Neural progenitor cell (in vitro differentiated cells): ENCODE measurements at regions not wholly inside any gene's neighbourhood (a gene's known extent, or its start where the extent isn't known, plus 50 kb on each side); places are given as distances from the start of the nearest gene placed in this dataset.

Experiments
- DNase-seq: peaks from one replicate; pipeline ENCODE4 v3.0.0-alpha.2; 2016; ENCODE audit warnings: low spot score
- H2AFZ ChIP-seq: fragments of 200-600 bp; sonication (generic); replicated peaks from 2 replicates; pipeline ENCODE4 v1.6.1; 2016; ENCODE audit warnings: antibody characterized with exemption
- H3F3A ChIP-seq: fragments of 200-600 bp; sonication (generic); 2 replicates; pipeline ENCODE4 v1.6.1; 2016; ENCODE audit warnings: antibody characterized with exemption, low read depth
- H3K27ac ChIP-seq: fragments of 200-600 bp; sonication (generic); 2 replicates; pipeline ENCODE4 v1.5.1; 2016; ENCODE audit warnings: mild to moderate bottlenecking
- H3K27me3 ChIP-seq: fragments of 200-600 bp; sonication (generic); 2 replicates; pipeline ENCODE4 v1.6.1; 2016; ENCODE audit warnings: mild to moderate bottlenecking, moderate library complexity
- H3K36me3 ChIP-seq: fragments of 200-600 bp; sonication (generic); 2 replicates; pipeline ENCODE4 v1.5.1; 2016
- H3K4me1 ChIP-seq: fragments of 200-600 bp; sonication (generic); 2 replicates; pipeline ENCODE4 v1.6.1; 2016; ENCODE audit warnings: mixed run types
- H3K4me2 ChIP-seq: fragments of 200-600 bp; sonication (generic); 2 replicates; pipeline ENCODE4 v1.6.1; 2016
- H3K4me3 ChIP-seq: fragments of 200-600 bp; sonication (generic); 2 replicates; pipeline ENCODE4 v1.5.1; 2016
- H3K79me2 ChIP-seq: fragments of 200-600 bp; sonication (generic); 2 replicates; pipeline ENCODE4 v1.6.1; 2016; ENCODE audit warnings: low read depth
- H3K9ac ChIP-seq: fragments of 200-600 bp; sonication (generic); 2 replicates; pipeline ENCODE4 v1.6.1; 2016
- H3K9me3 ChIP-seq: fragments of 200-600 bp; sonication (generic); 2 replicates; pipeline ENCODE4 v1.5.1; 2016; ENCODE audit warnings: low read depth
- H4K20me1 ChIP-seq: fragments of 200-600 bp; sonication (generic); 2 replicates; pipeline ENCODE4 v1.6.1; 2016; ENCODE audit warnings: low read depth
- H3K27ac Mint-ChIP-seq: 3 replicates; pipeline ENCODE4 v1.8.0; 2021; ENCODE audit warnings: mixed read lengths
- H3K27me3 Mint-ChIP-seq: 2 replicates; pipeline ENCODE4 v1.8.0; 2022; ENCODE audit warnings: low read depth, mild to moderate bottlenecking, inconsistent platforms, moderate library complexity, mixed read lengths; ENCODE audit not compliant: insufficient read depth
- H3K36me3 Mint-ChIP-seq: 3 replicates; pipeline ENCODE4 v1.8.0; 2021; ENCODE audit warnings: mixed read lengths
- H3K4me1 Mint-ChIP-seq: 3 replicates; pipeline ENCODE4 v1.8.0; 2021; ENCODE audit warnings: mixed read lengths
- H3K4me3 Mint-ChIP-seq: 3 replicates; pipeline ENCODE4 v1.8.0; 2021; ENCODE audit warnings: mild to moderate bottlenecking, moderate library complexity, mixed read lengths
- H3K9me3 Mint-ChIP-seq: 3 replicates; pipeline ENCODE4 v1.8.0; 2020; ENCODE audit warnings: mixed read lengths
- EZH2 ChIP-seq: fragments of 200-600 bp; sonication (generic); IDR thresholded peaks from 2 replicates; pipeline ENCODE4 v1.6.1; 2017; ENCODE audit warnings: antibody characterized with exemption, mild to moderate bottlenecking, moderate library complexity
- EZH2phosphoT487 ChIP-seq: fragments of 200-600 bp; sonication (generic); IDR thresholded peaks from 2 replicates; pipeline ENCODE4 v1.6.1; 2017; ENCODE audit warnings: antibody characterized with exemption
- TF ChIP-seq, protein P1 (sequence below): fragments of 200-600 bp; sonication (generic); IDR thresholded peaks from 2 replicates; pipeline ENCODE4 v1.5.1; 2017; ENCODE audit warnings: antibody characterized with exemption, mild to moderate bottlenecking

- Mint-ChIP-seq H3K36me3 (no peaks in the 10 kb centered on the region), H3K9me3 (peaks cover 2% of the 10 kb centered on the region), H3K4me3 (no peak overlapping the region), H3K27ac (no peak overlapping the region), H3K27me3 (no peaks in the 10 kb centered on the region), H3K4me1 (peaks cover 7% of the 10 kb centered on the region)
- H2AFZ ChIP-seq = no peak overlapping the region
- no peaks in the 10 kb centered on the region for H3K36me3 ChIP-seq
- no peak overlapping the region for H3K4me3 ChIP-seq
- H3K9me3 ChIP-seq = no peaks in the 10 kb centered on the region
- no peak overlapping the region for H3K4me2 ChIP-seq
- DNase-seq = no peak
- no peaks in the 10 kb centered on the region for H4K20me1 ChIP-seq
- H3K4me1 ChIP-seq = no peaks in the 10 kb centered on the region
- no peaks in the 10 kb centered on the region for H3F3A ChIP-seq
- H3K79me2 ChIP-seq = no peaks in the 10 kb centered on the region
- no peak overlapping the region for H3K27ac ChIP-seq
- TF ChIP-seq EZH2phosphoT487 (no peak), EZH2 (no peak)
- TF ChIP-seq, protein P1, sequence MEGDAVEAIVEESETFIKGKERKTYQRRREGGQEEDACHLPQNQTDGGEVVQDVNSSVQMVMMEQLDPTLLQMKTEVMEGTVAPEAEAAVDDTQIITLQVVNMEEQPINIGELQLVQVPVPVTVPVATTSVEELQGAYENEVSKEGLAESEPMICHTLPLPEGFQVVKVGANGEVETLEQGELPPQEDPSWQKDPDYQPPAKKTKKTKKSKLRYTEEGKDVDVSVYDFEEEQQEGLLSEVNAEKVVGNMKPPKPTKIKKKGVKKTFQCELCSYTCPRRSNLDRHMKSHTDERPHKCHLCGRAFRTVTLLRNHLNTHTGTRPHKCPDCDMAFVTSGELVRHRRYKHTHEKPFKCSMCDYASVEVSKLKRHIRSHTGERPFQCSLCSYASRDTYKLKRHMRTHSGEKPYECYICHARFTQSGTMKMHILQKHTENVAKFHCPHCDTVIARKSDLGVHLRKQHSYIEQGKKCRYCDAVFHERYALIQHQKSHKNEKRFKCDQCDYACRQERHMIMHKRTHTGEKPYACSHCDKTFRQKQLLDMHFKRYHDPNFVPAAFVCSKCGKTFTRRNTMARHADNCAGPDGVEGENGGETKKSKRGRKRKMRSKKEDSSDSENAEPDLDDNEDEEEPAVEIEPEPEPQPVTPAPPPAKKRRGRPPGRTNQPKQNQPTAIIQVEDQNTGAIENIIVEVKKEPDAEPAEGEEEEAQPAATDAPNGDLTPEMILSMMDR = no peak
- no peaks in the 10 kb centered on the region for H3K27me3 ChIP-seq
- H3K9ac ChIP-seq = no peak overlapping the region
Observed at GRCh38 chr5:15354021-15354420, 146.0 kb upstream of the FBXL7 start.

GRCh38 chr5:15353086-15353645, 146.8 kb upstream of the FBXL7 start:
- DNase-seq = no peak
- Histone ChIP-seq H3K27me3 (no peaks in the 10 kb centered on the region), H3K27ac (no peak overlapping the region), H3K4me1 (no peaks in the 10 kb centered on the region), H3K4me3 (no peak overlapping the region), H3F3A (no peaks in the 10 kb centered on the region), H3K9ac (no peak overlapping the region), H3K79me2 (no peaks in the 10 kb centered on the region), H3K4me2 (no peak overlapping the region), H4K20me1 (no peaks in the 10 kb centered on the region), H2AFZ (no peak overlapping the region), H3K9me3 (no peaks in the 10 kb centered on the region), H3K36me3 (no peaks in the 10 kb centered on the region)
- Mint-ChIP-seq H3K9me3 (peaks cover 2% of the 10 kb centered on the region), H3K4me1 (peaks cover 7% of the 10 kb centered on the region), H3K4me3 (no peak overlapping the region), H3K27me3 (no peaks in the 10 kb centered on the region), H3K27ac (no peak overlapping the region), H3K36me3 (no peaks in the 10 kb centered on the region)
- TF ChIP-seq EZH2phosphoT487 = no peak
- TF ChIP-seq, protein P1 = no peak
- TF ChIP-seq EZH2 = no peak

GRCh38 chr5:15350614-15351013, 149.4 kb upstream of the FBXL7 start:
- Histone ChIP-seq H3K4me1 (no peaks in the 10 kb centered on the region), H3K36me3 (no peaks in the 10 kb centered on the region), H3K4me2 (no peak overlapping the region), H3K27ac (no peak overlapping the region), H3K9ac (no peak overlapping the region), H2AFZ (no peak overlapping the region), H4K20me1 (no peaks in the 10 kb centered on the region), H3K27me3 (no peaks in the 10 kb centered on the region), H3K79me2 (no peaks in the 10 kb centered on the region), H3K9me3 (no peaks in the 10 kb centered on the region), H3F3A (no peaks in the 10 kb centered on the region), H3K4me3 (no peak overlapping the region)
- Mint-ChIP-seq H3K36me3 (no peaks in the 10 kb centered on the region), H3K9me3 (no peaks in the 10 kb centered on the region), H3K4me3 (no peak overlapping the region), H3K27ac (no peak overlapping the region), H3K4me1 (peaks cover 7% of the 10 kb centered on the region), H3K27me3 (no peaks in the 10 kb centered on the region)
- TF ChIP-seq EZH2 (no peak), EZH2phosphoT487 (no peak)
- TF ChIP-seq, protein P1 = no peak
- no peak for DNase-seq
